HCT116 (cell line): ENCODE measurements at regions not wholly inside any gene's neighbourhood (a gene's known extent, or its start where the extent isn't known, plus 50 kb on each side); places are given as distances from the start of the nearest gene placed in this dataset.

Experiments used
- ATAC-seq: fragments of 200-7000 bp; cut with Tn5 transposase; 2 replicates; pipeline ENCODE4 v1.9.1; 2020; ENCODE audit warnings: mild to moderate bottlenecking, moderate library complexity
- BruUV-seq: library from RNA; stranded (reverse); fragments of 400-500 nt; replicated peaks from 2 replicates; lab custom pipeline; 2021; lab: Mats Ljungman, UMichigan
- CTCF ChIA-PET: fragments of 300-600 bp; sonication (Branson Sonifier 250); formaldehyde crosslinking; loops from one replicate; lab custom pipeline; 2021; ENCODE audit warnings: antibody characterized with exemption; lab: Charles Lee
- POLR2A ChIA-PET: fragments of 300-600, 350-600 bp; sonication (Branson Sonifier 250); formaldehyde crosslinking; loops from one replicate; lab custom pipeline; 2021; ENCODE audit warnings: antibody characterized with exemption; lab: Charles Lee
- RAD21 ChIA-PET, 2 experiments: fragments of 300-600 bp; sonication (Branson Sonifier 250); formaldehyde crosslinking; loops; one replicate each; lab custom pipeline; 2023; ENCODE audit warnings: low total read pairs in 2 of 2; ENCODE audit not compliant: uncharacterized antibody in 2 of 2, unreplicated experiment in 2 of 2, low non-redundant PET in 1 of 2; lab: Charles Lee
- DNase-seq: peaks from one replicate; pipeline ENCODE4 v3.0.0-alpha.2; 2010; ENCODE audit warnings: low read depth, low spot score
- H2AFZ ChIP-seq: fragments of 200-600 bp; shearing (Covaris generic), sonication (generic); 2 replicates; pipeline ENCODE4 v1.6.1; 2017; ENCODE audit warnings: low read depth, mixed run types, mixed read lengths, antibody characterized with exemption, low read length; ENCODE audit not compliant: poor library complexity, severe bottlenecking
- H3K27ac ChIP-seq: 2 replicates; pipeline ENCODE4 v1.5.1; 2012; ENCODE audit warnings: low read depth, low read length
- H3K27me3 ChIP-seq: fragments of 200-600 bp; sonication (generic); 2 replicates; pipeline ENCODE4 v1.6.1; 2016; ENCODE audit warnings: mixed run types, low read length, mixed read lengths; ENCODE audit not compliant: insufficient read depth
- H3K36me3 ChIP-seq, 2 experiments: fragments of 200-500 bp in 1 of 2; fragments of 200-600 bp in 1 of 2; sonication (Bioruptor generic) in 1 of 2; sonication (generic) in 1 of 2; 2 replicates each; pipeline versions ENCODE4 v1.5.1 to v1.6.1; 2014 to 2016; ENCODE audit warnings: low read length in 2 of 2, inconsistent platforms in 1 of 2, mixed read lengths in 1 of 2, mixed run types in 1 of 2; ENCODE audit not compliant: insufficient read depth in 2 of 2, control insufficient read depth in 1 of 2
- H3K4me1 ChIP-seq, 2 experiments: fragments of 200-600 bp in 1 of 2; sonication (generic) in 1 of 2; 2 replicates each; pipeline versions ENCODE4 v1.5.1 to v1.6.1; 2012 to 2017; ENCODE audit warnings: low read length in 2 of 2, inconsistent platforms in 1 of 2, mild to moderate bottlenecking in 1 of 2, mixed read lengths in 1 of 2, mixed run types in 1 of 2, moderate library complexity in 1 of 2; ENCODE audit not compliant: insufficient read depth in 2 of 2, control insufficient read depth in 1 of 2
- H3K4me2 ChIP-seq: fragments of 200-600 bp; sonication (generic); 2 replicates; pipeline ENCODE4 v1.6.1; 2017; ENCODE audit warnings: mixed run types, low read length, mixed read lengths
- H3K4me3 ChIP-seq, 2 experiments: fragments of 200-600 bp in 1 of 2; sonication (generic) in 1 of 2; replicated peaks in 1 of 2; 2 replicates each; pipeline ENCODE4 v1.5.1; 2011 to 2016; ENCODE audit warnings: low read length in 2 of 2, control low read depth in 1 of 2, low read depth in 1 of 2, mild to moderate bottlenecking in 1 of 2, mixed read lengths in 1 of 2, mixed run types in 1 of 2
- H3K79me2 ChIP-seq: fragments of 200-600 bp; sonication (generic); 2 replicates; pipeline ENCODE4 v1.6.1; 2017; ENCODE audit warnings: mild to moderate bottlenecking, mixed run types, low read length, moderate library complexity, mixed read lengths; ENCODE audit not compliant: insufficient read depth
- H3K9ac ChIP-seq: fragments of 200-600 bp; sonication (generic); 2 replicates; pipeline ENCODE4 v1.6.1; 2016; ENCODE audit warnings: low read length, mixed read lengths
- H3K9me2 ChIP-seq: fragments of 200-600 bp; sonication (generic), shearing (Covaris generic); 2 replicates; pipeline ENCODE4 v1.6.1; 2017; ENCODE audit warnings: mixed run types, mild to moderate bottlenecking, moderate library complexity; ENCODE audit not compliant: insufficient read depth
- H3K9me3 ChIP-seq, 2 experiments: fragments of 200-500 bp in 1 of 2; fragments of 200-600 bp in 1 of 2; sonication (Bioruptor generic) in 1 of 2; sonication (generic) in 1 of 2; 2 replicates each; pipeline ENCODE4 v1.6.1; 2014 to 2017; ENCODE audit warnings: low read length in 2 of 2, mixed read lengths in 2 of 2, inconsistent platforms in 1 of 2, low read depth in 1 of 2, mild to moderate bottlenecking in 1 of 2, mixed run types in 1 of 2, moderate library complexity in 1 of 2; ENCODE audit not compliant: control insufficient read depth in 1 of 2, insufficient read depth in 1 of 2
- H4K20me1 ChIP-seq: fragments of 200-600 bp; sonication (generic), shearing (Covaris generic); 2 replicates; pipeline ENCODE4 v1.6.1; 2017; ENCODE audit warnings: mixed run types, mild to moderate bottlenecking, moderate library complexity; ENCODE audit not compliant: insufficient read depth
- CBX3 ChIP-seq: IDR thresholded peaks from 2 replicates; pipeline ENCODE4 v1.6.1; 2012; ENCODE audit warnings: low read depth
- ELF1 ChIP-seq: IDR thresholded peaks from 2 replicates; pipeline ENCODE4 v1.6.1; 2012; ENCODE audit warnings: low read depth, borderline replicate concordance
- EZH2 ChIP-seq: fragments of 200-600 bp; sonication (generic); IDR thresholded peaks from 2 replicates; pipeline ENCODE4 v1.6.1; 2017; ENCODE audit warnings: antibody characterized with exemption, mixed run types
- EZH2phosphoT487 ChIP-seq: fragments of 200-600 bp; IDR thresholded peaks from 2 replicates; pipeline ENCODE4 v1.6.1; 2018; ENCODE audit warnings: antibody characterized with exemption, borderline replicate concordance
- JUND ChIP-seq: IDR thresholded peaks from 2 replicates; pipeline ENCODE4 v1.6.1; 2012
- POLR2AphosphoS5 ChIP-seq: IDR thresholded peaks from 2 replicates; pipeline ENCODE4 v1.6.1; 2011; ENCODE audit warnings: mild to moderate bottlenecking, low read depth, low read length, moderate library complexity
- RAD21 ChIP-seq: IDR thresholded peaks from 2 replicates; pipeline ENCODE4 v1.6.1; 2012; ENCODE audit warnings: low read depth, mild to moderate bottlenecking
- SRF ChIP-seq: IDR thresholded peaks from 2 replicates; pipeline ENCODE4 v1.6.1; 2012; ENCODE audit warnings: low read depth
- intact Hi-C: fragments of 100-400 bp; cut with micrococcal nuclease; formaldehyde crosslinking; loops from 2 replicates; pipeline ENCODE4 v1.10.0; 2022
- TF ChIP-seq, protein P1 (sequence below): IDR thresholded peaks from 2 replicates; pipeline ENCODE4 v1.6.1; 2012; ENCODE audit warnings: low read depth
- TF ChIP-seq, protein P2 (sequence below): IDR thresholded peaks from 2 replicates; pipeline ENCODE4 v1.6.1; 2012

DNA sequence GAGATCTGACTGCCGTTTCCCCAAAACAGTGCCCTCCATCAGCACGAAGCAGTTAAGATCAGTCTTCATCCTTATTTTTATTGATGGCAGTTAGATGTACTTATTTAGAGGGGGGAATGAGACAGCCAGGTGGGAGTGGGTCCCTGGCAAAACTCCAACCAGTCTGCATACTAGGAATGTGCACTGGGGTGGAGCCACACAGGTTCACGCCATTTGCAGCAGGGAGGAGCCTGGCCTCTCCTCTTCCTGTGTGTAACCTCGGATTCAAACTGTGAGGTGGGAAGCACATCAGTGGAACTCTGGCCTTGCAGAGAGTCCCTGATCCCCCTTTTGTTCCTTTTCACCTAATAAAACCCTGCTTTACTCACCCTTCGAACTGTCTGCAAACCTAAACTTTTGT is 987.7 kb upstream of the GRIA3 start:
- ChIA-PET POLR2A (no interaction called here), CTCF (no interaction called here), RAD21 (no interaction called here)
- Histone ChIP-seq H2AFZ (no peak overlapping the region), H4K20me1 (no peaks in the 10 kb centered on the region), H3K4me3 (no peak overlapping the region), H3K27me3 (no peaks in the 10 kb centered on the region), H3K4me2 (no peak overlapping the region), H3K79me2 (no peaks in the 10 kb centered on the region), H3K9me2 (no peaks in the 10 kb centered on the region), H3K36me3 (no peaks in the 10 kb centered on the region), H3K27ac (no peak overlapping the region), H3K9ac (no peak overlapping the region), H3K9me3 (no peaks in the 10 kb centered on the region), H3K4me1 (no peaks in the 10 kb centered on the region)
- intact Hi-C loops, result no loop called here
- no peak for TF ChIP-seq POLR2AphosphoS5
- TF ChIP-seq SRF, result no peak
- no peak for TF ChIP-seq EZH2
- no peak for TF ChIP-seq ELF1
- no peak for TF ChIP-seq JUND
- no peak for TF ChIP-seq CBX3
- TF ChIP-seq RAD21, result no peak
- TF ChIP-seq, protein P1, sequence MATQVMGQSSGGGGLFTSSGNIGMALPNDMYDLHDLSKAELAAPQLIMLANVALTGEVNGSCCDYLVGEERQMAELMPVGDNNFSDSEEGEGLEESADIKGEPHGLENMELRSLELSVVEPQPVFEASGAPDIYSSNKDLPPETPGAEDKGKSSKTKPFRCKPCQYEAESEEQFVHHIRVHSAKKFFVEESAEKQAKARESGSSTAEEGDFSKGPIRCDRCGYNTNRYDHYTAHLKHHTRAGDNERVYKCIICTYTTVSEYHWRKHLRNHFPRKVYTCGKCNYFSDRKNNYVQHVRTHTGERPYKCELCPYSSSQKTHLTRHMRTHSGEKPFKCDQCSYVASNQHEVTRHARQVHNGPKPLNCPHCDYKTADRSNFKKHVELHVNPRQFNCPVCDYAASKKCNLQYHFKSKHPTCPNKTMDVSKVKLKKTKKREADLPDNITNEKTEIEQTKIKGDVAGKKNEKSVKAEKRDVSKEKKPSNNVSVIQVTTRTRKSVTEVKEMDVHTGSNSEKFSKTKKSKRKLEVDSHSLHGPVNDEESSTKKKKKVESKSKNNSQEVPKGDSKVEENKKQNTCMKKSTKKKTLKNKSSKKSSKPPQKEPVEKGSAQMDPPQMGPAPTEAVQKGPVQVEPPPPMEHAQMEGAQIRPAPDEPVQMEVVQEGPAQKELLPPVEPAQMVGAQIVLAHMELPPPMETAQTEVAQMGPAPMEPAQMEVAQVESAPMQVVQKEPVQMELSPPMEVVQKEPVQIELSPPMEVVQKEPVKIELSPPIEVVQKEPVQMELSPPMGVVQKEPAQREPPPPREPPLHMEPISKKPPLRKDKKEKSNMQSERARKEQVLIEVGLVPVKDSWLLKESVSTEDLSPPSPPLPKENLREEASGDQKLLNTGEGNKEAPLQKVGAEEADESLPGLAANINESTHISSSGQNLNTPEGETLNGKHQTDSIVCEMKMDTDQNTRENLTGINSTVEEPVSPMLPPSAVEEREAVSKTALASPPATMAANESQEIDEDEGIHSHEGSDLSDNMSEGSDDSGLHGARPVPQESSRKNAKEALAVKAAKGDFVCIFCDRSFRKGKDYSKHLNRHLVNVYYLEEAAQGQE, result no peak
- DNase-seq (no peak), ATAC-seq (no peak)
- no TSS peak for BruUV-seq

DNA sequence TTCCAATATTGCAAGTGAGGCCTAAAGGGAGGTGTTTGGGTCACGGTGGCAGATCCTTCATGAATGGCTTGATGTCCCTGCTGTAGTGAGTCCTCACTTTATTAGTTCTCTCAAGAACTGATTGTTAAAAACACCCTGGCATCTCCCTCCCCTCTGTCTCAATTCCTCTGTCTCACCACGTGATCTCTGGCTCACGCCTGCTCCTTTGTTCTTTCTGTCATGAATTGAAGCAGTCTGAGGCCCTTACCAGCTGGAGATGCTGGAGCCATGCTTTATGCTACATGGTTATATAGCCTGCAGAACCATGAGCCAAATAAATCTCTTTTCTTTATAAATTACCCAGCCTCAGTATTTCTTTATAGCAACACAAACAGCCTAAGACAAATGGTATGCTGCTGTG is 980.7 kb upstream of the GRIA3 start:
- TF ChIP-seq, protein P2, sequence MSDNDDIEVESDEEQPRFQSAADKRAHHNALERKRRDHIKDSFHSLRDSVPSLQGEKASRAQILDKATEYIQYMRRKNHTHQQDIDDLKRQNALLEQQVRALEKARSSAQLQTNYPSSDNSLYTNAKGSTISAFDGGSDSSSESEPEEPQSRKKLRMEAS, result no peak
- TF ChIP-seq EZH2phosphoT487, result no peak
- H3K4me3 ChIP-seq, result no peak overlapping the region
- CTCF ChIA-PET, result no interaction called here
- H3K4me1 ChIP-seq, result no peaks in the 10 kb centered on the region
- H4K20me1 ChIP-seq, result no peaks in the 10 kb centered on the region
- H3K27me3 ChIP-seq, result no peaks in the 10 kb centered on the region
- no TSS peak for BruUV-seq
- H3K36me3 ChIP-seq, result no peaks in the 10 kb centered on the region
- no peak overlapping the region for H3K27ac ChIP-seq
- no peaks in the 10 kb centered on the region for H3K9me3 ChIP-seq
- H2AFZ ChIP-seq, result no peak overlapping the region
- ATAC-seq (no peak), DNase-seq (no peak)
- H3K9ac ChIP-seq, result no peak overlapping the region
- H3K9me2 ChIP-seq, result no peaks in the 10 kb centered on the region
- H3K79me2 ChIP-seq, result no peaks in the 10 kb centered on the region
- POLR2A ChIA-PET, result no interaction called here
- RAD21 ChIA-PET, result no interaction called here
- intact Hi-C loops, result no loop called here
- H3K4me2 ChIP-seq, result no peak overlapping the region
